GM21390 (cell line): ENCODE measurements at regions not wholly inside any gene's neighbourhood (a gene's known extent, or its start where the extent isn't known, plus 50 kb on each side); places are given as distances from the start of the nearest gene placed in this dataset.

Source experiments
- ATAC-seq: cut with Tn5 transposase; IDR thresholded peaks from one replicate; pipeline ENCODE4 v1.9.1; 2021; ENCODE audit not compliant: unreplicated experiment

DNA sequence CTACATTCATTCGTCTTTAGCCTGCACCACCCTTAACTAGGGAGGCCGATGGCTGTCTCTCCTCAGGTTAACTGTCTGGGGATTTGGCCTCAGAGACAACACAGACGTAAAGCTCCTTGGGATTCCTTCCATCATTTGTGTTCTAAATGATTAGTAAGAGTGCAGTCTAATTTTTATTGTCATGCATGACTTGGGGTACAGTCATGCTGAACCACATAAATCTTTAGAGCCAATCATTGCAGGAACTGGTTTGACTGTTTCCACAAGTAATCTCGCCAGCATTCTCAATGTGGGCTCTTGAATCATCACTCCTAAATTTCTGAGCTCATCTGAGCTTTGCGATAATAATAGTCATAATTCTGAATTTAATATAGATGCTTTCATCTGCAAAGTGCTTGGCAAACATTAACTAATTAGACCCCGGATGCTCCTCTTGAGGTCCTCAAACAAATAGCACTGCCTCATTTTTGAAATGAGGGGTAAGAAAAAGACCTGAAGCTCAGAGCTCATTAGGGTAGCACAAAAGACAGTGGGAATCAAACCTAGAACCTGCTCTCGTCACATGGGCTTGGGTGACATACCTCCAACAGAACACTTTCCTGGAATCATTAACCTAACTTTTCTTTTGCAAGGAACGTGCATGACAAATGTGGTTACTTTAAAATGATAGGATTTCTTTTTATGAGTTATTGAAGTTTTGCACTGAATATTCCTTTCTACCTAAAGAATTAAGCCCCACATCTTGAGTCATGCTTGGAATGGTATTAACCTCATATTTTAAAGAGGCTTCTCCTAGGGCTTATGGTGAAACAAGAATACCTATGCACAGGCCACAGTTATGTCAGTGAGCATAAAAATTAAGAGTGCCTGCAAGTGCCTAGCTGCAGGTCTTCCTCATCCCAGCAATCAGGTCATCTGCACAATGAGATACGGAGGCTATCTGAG lies 118.9 kb upstream of the NRP1 start:
- ATAC-seq: no peak

- ATAC-seq: no peak
Observed at GRCh38 chr10:33448421-33449140, 114.1 kb upstream of the NRP1 start.

DNA sequence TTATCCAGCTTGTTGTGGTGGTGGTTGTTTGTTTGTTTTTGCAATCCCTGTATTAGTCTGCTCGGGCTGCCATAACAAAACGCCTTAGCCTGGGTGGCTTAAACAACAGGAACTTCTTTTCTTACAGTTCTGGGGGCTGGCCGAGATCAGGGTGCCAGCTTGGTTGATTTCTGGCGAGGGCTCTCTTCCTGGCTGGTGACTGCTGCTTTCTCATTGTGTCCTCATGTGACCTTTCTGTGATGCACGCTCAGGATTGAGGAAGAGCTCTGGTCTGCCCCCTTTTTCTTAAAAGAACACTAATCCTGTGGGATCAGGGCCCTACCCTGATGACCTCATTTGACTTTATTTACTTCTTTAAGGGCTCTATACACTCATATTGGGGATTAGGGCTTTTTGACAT lies 107.1 kb upstream of the NRP1 start:
- ATAC-seq: no peak

GRCh38 chr10:33434933-33435332 lies 100.5 kb upstream of the NRP1 start:
- ATAC-seq: no peak

GRCh38 chr10:33428682-33429081 lies 94.2 kb upstream of the NRP1 start:
- no peak for ATAC-seq

GRCh38 chr10:33423154-33423529 lies 88.7 kb upstream of the NRP1 start:
- ATAC-seq: no peak

GRCh38 chr10:33422471-33423153 lies 88.1 kb upstream of the NRP1 start:
- no peak for ATAC-seq

- no peak for ATAC-seq
Observed at GRCh38 chr10:33421789-33422462, 87.5 kb upstream of the NRP1 start.

GRCh38 chr10:33419311-33419710 lies 84.8 kb upstream of the NRP1 start:
- ATAC-seq: no peak

GRCh38 chr10:33418301-33418700 lies 83.8 kb upstream of the NRP1 start:
- ATAC-seq: no peak

- ATAC-seq: no peak
Observed at GRCh38 chr10:33416691-33417090, 82.2 kb upstream of the NRP1 start.

DNA sequence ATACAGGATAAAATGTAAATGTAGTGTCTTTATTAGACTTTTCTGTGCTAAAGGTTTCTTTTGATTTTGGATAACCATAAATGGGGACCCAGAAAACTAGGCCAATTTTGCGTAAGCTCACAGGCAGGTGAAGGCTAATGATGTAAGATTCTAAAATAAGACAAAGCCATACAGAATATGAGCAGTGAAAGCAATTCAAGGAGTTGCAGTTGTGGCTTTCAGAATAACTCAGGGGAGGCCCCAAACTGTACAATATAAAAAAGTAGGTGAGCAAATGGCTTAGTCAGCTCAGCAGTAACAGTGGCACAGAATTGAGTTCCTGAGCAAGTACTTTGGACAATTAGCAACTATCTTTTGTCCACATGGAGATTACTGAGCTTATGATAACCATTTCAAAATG lies 81.7 kb upstream of the NRP1 start:
- ATAC-seq: no peak

DNA sequence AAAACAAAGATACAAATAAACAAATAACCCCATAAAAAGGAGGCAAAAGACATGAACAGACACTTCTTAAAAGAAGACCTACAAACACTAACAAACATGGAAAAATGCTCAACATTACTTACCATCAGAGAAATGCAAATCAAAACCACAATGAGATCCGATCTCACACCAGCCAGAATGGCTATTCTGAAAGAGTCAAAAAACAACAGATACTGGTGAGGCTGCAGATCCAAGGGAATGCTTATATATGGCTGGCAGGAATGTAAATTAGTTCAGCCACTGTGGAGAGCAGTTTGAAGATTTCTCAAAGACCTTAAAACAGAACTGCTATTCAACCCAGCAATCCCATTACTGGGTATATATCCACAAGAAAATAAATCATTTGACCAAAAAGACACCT lies 80.4 kb upstream of the NRP1 start:
- no peak for ATAC-seq

- ATAC-seq: no peak
Observed at GRCh38 chr10:33412653-33413361, 78.3 kb upstream of the NRP1 start.

DNA sequence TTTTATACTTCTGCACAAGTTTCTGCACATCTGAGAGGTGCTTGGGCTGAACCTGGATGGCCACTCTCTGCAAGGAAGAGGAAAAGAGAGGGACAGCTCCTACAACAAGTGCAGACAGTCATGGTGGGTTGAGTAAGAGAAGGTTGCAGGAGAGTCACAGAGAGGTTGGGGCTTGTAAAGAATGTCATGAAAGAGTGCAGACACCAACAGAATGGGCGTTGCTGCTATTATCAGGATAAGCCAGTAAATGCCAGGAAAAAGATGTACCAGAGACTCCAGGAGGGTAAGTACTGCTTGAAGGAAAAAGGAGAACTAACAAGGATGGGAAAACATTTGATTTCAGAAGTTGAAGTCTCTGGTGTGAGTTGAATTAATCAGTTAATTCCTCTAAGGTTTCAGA lies 77.8 kb upstream of the NRP1 start:
- ATAC-seq: no peak

DNA sequence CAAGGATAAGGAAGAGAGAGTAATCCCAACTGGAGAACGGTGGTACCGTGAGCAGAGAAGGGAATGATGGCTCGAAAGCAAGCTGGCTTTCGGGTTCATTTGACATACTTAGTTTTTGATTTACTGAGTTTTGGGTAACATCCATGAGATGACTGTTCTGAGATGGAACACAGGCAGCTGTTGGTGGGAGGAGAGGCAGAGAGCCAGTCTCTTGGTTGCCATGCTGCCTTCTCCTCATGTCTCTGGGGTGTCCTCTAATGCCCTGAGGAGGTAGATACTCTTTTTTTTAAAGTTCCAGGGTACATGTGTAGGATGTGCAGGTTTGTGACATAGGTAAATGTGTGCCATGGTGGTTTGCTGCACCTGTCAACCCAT lies 76.4 kb upstream of the NRP1 start:
- no peak for ATAC-seq

- ATAC-seq: no peak
Observed at GRCh38 chr10:33410096-33410859, 75.8 kb upstream of the NRP1 start.

DNA sequence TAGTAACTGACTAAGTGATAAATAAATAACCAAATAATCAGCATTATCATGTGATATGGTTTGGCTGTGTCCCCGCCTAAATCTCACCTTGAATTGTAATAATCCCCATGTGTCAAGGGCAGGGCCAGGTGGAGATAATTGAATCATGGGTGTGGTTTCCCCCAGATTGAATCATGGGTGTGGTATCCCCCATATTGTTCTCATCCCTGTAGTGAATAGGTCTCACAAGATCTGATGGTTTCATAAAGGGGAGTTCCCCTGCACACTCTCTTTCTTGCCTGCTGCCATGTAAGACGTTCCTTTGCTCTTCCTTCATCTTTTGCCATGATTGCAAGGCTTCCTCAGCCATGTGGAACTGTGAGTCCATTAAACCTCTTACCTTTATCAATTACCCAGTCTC lies 72.1 kb upstream of the NRP1 start:
- no peak for ATAC-seq

DNA sequence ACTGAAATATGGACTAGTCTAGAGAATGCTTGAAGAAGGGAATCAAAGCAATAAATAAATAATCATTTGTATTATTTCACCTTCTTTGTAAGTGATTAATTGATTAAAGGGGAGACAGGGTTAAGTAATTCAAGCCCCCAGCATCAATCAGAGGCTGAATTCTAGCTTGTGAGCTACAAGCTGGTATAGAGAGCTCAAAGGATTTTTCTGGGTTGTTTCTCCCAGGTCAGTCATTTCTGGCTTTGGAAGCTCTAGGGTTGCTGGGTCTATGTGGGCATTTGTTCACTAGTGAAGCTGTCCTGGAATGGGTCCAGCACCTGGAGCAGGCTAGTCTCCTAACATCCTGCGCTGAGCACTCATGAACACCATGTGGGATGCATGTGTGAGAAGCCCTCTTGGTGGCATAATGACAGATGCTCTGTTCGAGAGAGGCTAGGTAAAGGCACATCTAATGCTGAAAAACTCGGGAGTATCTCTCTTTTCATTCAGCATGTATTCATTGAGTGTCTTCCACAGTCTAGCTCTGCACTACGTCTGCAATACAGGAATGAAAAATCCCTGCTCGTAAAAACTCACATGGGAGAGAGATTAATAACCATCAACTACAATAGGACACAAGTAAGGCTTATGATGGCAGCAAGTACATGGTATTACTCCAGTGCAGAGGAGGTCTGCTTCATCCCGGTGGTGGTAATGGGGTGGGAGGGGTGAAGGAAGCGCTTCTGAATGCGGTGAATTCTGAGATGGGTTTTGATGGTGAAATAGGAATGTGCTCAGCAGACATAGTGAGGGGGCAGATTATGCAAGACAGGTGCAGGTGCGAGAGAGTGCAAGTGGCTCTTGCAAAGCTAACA lies 68.0 kb upstream of the NRP1 start:
- no peak for ATAC-seq
